Stimulated activated CD4-positive, alpha-beta T cell treated with anti-CD3 and anti-CD28 coated beads, Interleukin-2, amount 100 ng/mL, for 4 hours (primary cell): ENCODE measurements at regions not wholly inside any gene's neighbourhood (a gene's known extent, or its start where the extent isn't known, plus 50 kb on each side); places are given as distances from the start of the nearest gene placed in this dataset.
"Not testable (repeated sequence)": the region's sequence is repeated elsewhere in the genome, so short reads cannot be mapped to it uniquely, and the experiment has no call there.

Experiments
- DNase-seq: peaks from one replicate; pipeline ENCODE4 v3.0.0-alpha.2; 2020; ENCODE audit warnings: low read depth

DNA sequence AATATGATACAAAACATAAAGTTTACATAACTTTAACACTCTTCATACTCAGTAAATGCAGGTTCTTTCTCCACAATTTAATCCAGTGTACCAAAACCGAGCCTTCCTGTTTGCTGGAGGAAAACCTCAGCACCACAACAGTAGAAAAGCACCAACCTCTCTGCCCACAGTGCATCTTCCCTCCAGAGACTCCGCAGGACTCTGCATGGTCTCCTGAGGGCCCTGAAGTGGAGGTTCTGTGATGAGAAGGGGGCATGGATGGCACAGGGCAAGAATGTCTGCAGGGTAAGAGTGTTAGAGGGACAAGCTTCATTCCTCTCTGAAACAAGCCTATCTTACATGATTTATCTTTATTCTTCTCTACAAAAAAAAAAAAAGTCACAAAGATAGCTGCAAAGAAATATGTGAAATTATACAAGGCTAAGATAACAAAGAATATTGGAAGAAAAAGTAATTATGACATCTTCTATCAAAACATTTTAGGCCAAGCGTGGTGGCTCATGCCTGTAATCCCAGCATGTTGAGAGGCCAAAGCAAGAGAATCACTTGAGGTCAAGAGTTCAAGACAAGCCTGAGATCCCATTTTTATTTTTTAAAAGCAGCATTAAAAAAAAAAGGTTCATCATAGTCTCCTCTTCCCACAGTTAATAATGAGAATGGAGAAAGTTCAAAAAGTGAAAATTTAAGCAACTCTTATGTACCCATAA is 102.0 kb downstream of the VPREB1 start:
- DNase-seq, result no peak

GRCh38 chr22:22348127-22348814 is 103.7 kb downstream of the VPREB1 start:
- DNase-seq, result no peak

GRCh38 chr22:22348815-22349454 is 104.3 kb downstream of the VPREB1 start:
- no peak for DNase-seq

GRCh38 chr22:22349455-22349836 is 104.9 kb downstream of the VPREB1 start:
- no peak for DNase-seq

DNA sequence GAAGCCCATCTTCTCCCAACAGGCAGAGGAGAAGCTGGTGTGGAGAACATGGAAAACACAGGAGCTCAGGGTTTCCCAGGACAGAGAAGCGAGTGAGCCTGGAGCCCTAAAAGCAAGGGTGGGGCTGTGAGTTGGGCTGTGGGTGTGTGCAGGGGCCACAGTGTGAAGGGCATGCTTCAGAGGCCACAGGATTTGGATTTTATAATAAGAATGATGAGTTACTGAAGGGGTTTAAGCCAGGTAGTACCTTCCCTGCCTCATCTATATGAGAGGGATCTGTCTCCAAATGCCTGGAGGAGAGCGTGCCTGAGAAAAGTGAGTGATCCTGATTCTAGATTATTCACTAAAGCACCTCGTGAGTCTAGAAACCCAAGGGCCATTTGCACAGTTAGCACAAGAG is 106.8 kb downstream of the VPREB1 start:
- DNase-seq, result no peak

GRCh38 chr22:22352371-22352999 is 107.9 kb downstream of the VPREB1 start:
- no peak for DNase-seq

DNA sequence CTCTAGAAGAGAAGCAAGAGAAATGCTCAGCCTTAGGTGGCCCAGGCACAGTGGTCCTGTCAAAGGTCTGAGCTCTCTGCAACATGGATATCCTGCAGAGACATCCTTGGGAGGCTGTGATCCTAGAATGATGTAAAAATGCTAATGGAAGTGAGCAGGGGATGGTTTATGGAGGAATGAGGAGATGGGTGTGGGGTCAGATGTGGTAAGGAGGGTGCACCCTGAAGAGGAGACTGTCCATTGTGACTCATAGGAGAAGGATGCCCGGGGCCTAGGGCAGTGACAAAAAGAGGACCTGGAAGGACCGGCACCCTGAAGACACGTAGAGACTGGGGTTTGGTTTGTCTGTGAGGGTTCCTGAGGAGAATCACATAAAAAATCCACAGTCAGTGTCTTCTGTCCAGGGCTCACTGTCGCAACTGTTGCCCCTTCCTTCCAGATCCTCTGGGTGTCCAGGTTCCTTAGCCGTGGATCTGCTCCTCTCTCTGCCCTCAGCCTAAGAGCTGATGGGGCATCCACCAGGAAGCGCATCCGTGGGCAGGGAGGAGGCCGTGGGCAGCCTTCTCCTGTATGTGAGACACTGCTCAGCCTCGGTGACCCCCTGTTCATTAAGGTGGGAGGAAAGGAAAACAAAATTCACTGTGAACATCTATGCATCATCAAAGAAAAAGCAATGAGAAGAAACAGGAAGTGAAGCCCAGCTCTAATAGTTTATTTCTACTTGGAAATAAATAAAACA is 110.7 kb downstream of the VPREB1 start:
- no peak for DNase-seq

DNA sequence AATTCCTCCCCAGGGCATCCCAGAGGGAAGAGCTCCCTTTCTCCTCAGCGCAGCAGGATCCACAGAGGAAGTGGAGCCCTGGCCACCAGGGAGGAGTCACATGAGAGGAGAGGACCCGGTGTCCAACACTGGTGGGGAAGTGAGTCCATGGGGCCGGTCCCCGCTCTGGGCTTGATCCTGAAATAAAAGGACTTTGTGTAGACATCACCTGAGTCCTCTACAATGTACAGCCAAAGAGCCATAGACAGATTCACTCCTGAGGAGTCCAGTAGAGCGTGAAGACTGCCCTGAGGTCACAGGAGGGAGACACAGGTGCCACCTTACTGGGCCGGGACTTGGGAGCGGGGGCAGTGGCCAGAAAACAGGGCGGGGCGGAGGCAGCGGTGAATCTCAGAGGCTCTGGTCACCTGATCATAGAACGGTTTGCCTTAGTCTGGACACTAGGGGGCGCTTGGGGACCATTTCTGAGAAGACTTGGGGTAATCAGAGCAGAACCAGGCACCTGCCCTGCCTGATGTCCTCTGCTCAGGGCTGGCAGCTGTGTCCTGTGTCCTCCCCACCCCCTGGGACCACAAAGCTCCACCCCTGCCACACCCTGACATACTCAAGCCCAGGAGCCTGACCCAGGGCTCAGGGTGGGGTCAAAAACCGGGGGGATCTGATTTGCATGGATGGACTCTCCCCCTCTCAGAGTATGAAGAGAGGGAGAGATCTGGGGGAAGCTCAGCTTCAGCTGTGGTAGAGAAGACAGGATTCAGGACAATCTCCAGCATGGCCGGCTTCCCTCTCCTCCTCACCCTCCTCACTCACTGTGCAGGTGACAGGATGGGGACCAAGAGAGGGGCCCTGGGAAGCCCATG is 112.7 kb downstream of the VPREB1 start:
- peak; percentile 46 for DNase-seq

GRCh38 chr22:22358152-22358551 is 113.6 kb downstream of the VPREB1 start:
- no peak for DNase-seq

GRCh38 chr22:22358686-22359085 is 114.1 kb downstream of the VPREB1 start:
- no peak for DNase-seq

DNA sequence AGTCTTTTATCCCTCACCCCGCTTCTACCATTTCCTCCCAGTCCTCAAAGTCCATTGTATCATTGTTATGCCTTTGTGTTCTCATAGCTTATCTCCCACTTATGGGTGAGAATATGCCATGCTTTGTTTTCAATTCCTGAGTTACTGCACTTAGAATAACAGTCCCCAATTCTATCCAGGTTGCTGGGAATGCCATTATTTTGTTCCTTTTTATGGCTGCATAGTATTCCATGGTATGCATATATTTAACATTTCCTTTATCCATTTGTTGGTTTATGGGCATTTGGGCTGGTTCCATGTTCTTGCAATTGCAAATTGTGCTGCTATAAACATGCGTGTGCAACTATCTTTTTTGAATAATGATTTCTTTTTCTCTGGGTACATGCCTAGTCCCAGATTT is 114.9 kb downstream of the VPREB1 start:
- no peak for DNase-seq

GRCh38 chr22:22360014-22360413 is 115.4 kb downstream of the VPREB1 start:
- DNase-seq, result no peak

DNA sequence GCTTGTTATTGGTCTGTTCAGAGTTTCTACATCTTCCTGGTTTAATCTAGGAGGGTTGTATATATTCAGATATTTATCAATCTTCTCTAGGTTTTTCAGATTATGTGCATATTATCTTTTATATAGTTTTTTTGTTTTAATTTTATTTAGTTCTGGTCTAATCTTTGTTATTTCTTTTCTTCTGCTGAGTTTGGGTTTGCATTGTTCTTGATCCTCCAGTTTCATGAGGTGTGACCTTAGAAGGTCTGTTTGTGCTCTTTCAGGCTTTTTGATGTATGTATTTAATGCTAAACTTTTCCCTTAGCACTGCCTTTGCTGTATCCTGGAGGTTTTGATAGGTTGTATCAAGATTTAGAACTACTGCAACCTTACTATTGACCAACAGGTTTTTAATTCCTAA is 117.7 kb downstream of the VPREB1 start:
- no peak for DNase-seq

- DNase-seq, result no peak
These were observed 118.3 kb downstream of the VPREB1 start for GRCh38 chr22:22362936-22363335.

DNA sequence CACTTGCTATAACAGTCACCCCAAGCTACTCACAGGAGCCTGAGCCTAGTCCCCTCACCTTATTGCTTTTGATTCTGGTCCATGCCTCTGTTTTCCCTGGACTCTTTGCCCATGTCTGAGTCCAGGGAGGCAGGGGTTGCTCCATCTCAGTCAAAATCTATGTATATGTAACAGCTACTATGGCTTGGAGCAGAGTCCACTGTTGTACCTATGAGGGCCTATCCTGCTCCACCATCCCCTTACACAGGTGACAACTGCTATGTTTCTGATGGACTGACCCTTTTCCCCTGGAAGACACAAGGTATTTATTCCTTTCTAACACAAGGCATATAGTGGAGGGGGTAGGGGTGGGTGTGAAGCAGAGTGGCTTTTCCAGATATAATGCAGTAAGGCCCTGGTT is 119.6 kb downstream of the VPREB1 start:
- no peak for DNase-seq

DNA sequence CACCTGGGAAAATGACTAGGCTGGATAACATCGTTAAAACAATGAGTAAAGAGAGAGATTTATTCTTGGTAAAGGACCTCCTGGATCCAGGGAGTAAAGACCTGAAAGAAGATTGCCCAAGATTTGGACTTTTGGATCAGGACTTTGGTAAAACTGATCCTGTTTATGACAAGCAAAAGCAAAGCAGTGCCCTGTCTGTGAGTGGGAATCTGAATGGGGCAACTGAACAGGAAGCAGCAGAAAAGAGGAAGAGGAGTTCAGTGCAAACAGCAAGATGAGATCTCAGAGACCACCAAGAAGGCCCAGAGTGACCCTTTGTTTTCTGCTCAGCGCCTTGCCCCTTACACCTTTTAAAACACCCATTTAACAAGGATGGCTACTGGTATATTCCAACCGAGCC is 122.0 kb downstream of the VPREB1 start:
- DNase-seq, result no peak

GRCh38 chr22:22368516-22368915 is 123.9 kb downstream of the VPREB1 start:
- DNase-seq, result no peak

DNA sequence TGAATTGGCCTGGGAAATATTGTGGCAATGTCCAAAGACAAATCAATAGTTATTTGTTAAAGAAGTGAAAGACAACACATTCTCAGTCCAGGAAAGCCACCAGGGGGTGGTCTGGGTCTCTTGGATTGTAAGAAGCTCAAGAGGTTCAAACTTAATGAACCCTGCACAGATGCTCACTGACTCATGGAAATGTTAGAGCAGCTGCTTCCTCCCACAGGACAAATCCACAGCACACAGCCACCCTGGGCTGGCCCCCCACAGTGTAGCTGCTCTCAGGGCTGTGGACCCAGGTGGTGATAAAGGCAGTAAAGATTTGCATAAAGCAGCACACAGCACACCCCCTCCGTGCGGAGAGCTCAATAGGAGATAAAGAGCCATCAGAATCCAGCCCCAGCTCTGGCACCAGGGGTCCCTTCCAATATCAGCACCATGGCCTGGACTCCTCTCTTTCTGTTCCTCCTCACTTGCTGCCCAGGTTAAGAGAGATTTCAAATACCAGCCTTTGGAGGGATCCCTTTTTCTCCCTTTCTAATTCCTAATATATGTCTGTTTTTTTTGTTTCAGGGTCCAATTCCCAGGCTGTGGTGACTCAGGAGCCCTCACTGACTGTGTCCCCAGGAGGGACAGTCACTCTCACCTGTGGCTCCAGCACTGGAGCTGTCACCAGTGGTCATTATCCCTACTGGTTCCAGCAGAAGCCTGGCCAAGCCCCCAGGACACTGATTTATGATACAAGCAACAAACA is 124.8 kb downstream of the VPREB1 start:
- DNase-seq, result not testable (repeated sequence)

DNA sequence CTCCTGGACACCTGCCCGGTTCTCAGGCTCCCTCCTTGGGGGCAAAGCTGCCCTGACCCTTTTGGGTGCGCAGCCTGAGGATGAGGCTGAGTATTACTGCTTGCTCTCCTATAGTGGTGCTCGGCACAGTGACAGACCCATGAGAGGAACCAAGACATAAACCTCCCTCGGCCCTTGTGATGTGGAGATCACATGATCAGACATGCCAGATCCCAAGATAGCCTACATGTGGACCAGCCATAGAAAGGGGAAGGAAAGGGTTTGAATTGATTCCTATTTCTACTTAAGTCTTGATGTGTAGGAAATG is 125.3 kb downstream of the VPREB1 start:
- DNase-seq, result no peak

DNA sequence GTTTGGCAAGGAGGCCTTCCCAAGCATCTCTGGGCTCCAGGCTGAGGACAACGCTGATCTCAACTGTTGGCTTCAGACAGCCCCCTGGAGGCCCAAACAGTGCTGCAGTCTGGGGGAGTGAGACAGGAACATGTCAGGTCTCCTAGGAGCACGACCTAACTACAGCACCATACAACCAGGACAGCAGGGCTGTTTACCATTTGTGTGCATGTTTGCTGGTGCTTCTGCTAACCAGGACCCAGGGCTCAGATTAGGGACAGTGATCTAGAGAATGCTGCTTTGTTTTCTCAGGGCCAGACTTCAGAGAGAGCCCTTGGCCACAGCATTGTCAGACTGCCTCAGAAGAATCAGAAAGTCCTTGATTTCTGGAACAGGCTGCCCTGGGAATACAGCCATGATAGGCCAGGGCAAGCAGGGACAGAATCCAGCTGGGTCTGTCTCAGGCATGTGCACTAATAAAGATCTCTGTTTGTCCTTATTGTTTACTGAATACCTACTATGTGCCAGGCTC is 126.5 kb downstream of the VPREB1 start:
- DNase-seq, result no peak

- DNase-seq, result no peak
These were observed 127.5 kb downstream of the VPREB1 start for GRCh38 chr22:22372086-22372485.
